Activated naive CD4-positive, alpha-beta T cell treated with anti-CD3 and anti-CD28 coated beads for 36 hours (primary cell): ENCODE measurements at regions not wholly inside any gene's neighbourhood (a gene's known extent, or its start where the extent isn't known, plus 50 kb on each side); places are given as distances from the start of the nearest gene placed in this dataset.

Experiments used
- CTCF ChIA-PET: fragments of 350-600 bp; sonication (Branson Sonifier 250); formaldehyde crosslinking; loops from one replicate; lab custom pipeline; 2021; ENCODE audit warnings: antibody characterized with exemption; lab: Charles Lee
- DNase-seq: peaks from one replicate; pipeline ENCODE4 v3.0.0-alpha.2; 2020
- H3K27ac Mint-ChIP-seq: one replicate; pipeline ENCODE4 v1.8.0; 2021; ENCODE audit warnings: mild to moderate bottlenecking, mixed read lengths
- H3K27me3 Mint-ChIP-seq: one replicate; pipeline ENCODE4 v1.8.0; 2021; ENCODE audit warnings: low read depth, mixed read lengths
- H3K36me3 Mint-ChIP-seq: one replicate; pipeline ENCODE4 v1.8.0; 2021; ENCODE audit warnings: low read depth, mixed read lengths
- H3K4me1 Mint-ChIP-seq: one replicate; pipeline ENCODE4 v1.8.0; 2021; ENCODE audit warnings: low read depth, mixed read lengths
- H3K4me3 Mint-ChIP-seq: one replicate; pipeline ENCODE4 v1.8.0; 2021; ENCODE audit warnings: mild to moderate bottlenecking, moderate library complexity, mixed read lengths
- H3K9me3 Mint-ChIP-seq: one replicate; pipeline ENCODE4 v1.8.0; 2021; ENCODE audit warnings: mixed read lengths
- intact Hi-C: fragments of 100-400 bp; cut with micrococcal nuclease; formaldehyde crosslinking; loops from one replicate; pipeline ENCODE4 v1.15.1; 2023

- H3K4me1 Mint-ChIP-seq: no peaks in the 10 kb centered on the region
- H3K27me3 Mint-ChIP-seq: no peaks in the 10 kb centered on the region
- CTCF ChIA-PET: no interaction called here
- H3K9me3 Mint-ChIP-seq: peaks cover 9% of the 10 kb centered on the region
- no peaks in the 10 kb centered on the region for H3K36me3 Mint-ChIP-seq
- DNase-seq: no peak
- intact Hi-C loops: no loop called here
- no peak overlapping the region for H3K4me3 Mint-ChIP-seq
- no peak overlapping the region for H3K27ac Mint-ChIP-seq
Observed at GRCh38 chr9:107856633-107857032, 367.1 kb upstream of the KLF4 start.

DNA sequence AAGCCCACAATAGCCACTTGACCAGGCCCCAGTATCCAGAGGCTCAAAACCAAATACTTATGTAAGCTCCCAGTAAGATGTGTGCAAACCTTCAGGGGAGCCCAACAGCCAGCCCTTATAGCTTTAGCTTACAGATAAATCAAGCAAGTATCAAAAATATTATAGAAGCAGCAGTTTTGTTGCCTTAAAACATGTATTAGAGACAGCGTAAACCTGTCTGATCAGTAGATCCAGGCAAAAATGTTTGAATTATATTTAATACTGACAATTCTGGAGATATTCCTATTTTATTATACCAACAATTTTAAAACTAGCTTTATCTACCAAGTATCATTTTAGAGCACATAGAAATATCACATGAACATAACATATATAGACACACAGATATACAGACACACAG, 365.6 kb upstream of the KLF4 start:
- intact Hi-C loops: no loop called here
- no peaks in the 10 kb centered on the region for H3K4me1 Mint-ChIP-seq
- H3K4me3 Mint-ChIP-seq: no peak overlapping the region
- H3K36me3 Mint-ChIP-seq: no peaks in the 10 kb centered on the region
- H3K27ac Mint-ChIP-seq: no peak overlapping the region
- CTCF ChIA-PET: no interaction called here
- no peak for DNase-seq
- H3K27me3 Mint-ChIP-seq: no peaks in the 10 kb centered on the region
- peaks cover 9% of the 10 kb centered on the region for H3K9me3 Mint-ChIP-seq

DNA sequence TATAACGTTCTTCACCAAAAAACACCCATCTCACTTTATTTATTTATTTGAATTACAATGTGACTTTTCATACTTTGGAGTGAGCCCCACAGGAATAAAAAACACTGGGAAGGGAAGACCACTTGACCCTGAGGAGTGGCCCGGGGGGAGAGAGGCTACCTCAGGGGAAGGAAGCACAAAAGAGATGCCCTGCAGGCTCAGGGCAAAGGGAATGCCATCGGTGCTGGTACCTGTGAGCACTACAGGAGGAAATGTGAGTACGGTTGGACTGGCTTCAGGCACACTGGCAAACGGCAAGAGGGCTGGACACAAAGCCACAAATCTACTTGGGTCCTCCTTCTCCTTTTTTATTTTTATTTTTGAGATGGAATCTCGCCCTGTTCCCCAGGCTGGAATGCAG, 363.9 kb upstream of the KLF4 start:
- H3K27ac Mint-ChIP-seq: no peak overlapping the region

DNA sequence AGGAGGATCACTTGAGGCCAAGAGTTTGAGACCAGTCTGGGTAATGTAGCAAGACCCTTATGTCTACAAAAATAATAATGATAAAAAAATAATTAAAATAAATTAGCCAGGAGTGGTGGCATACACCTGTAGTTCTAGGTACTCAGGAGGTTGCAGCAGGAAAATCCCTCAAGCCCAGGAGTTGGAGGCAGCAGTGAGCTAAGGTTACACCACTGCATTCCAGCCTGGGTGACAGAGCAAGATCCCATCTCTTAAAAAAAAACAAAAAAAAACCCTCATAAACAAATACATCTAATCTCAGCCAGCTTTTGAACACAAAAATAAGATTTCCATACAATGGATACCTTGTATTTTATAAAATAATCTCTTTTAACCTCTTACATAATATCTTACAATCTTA, 363.3 kb upstream of the KLF4 start:
- H3K27me3 Mint-ChIP-seq: no peaks in the 10 kb centered on the region
- no peaks in the 10 kb centered on the region for H3K4me1 Mint-ChIP-seq
- H3K27ac Mint-ChIP-seq: no peak overlapping the region
- DNase-seq: no peak
- H3K36me3 Mint-ChIP-seq: no peaks in the 10 kb centered on the region
- no peak overlapping the region for H3K4me3 Mint-ChIP-seq
- H3K9me3 Mint-ChIP-seq: peaks cover 7% of the 10 kb centered on the region
- intact Hi-C loops: no loop called here
- CTCF ChIA-PET: no interaction called here

More for the DNA sequence above, 363.9 kb upstream of the KLF4 start:
- Mint-ChIP-seq H3K36me3 (no peaks in the 10 kb centered on the region), H3K27me3 (no peaks in the 10 kb centered on the region), H3K4me3 (no peak overlapping the region), H3K9me3 (peaks cover 9% of the 10 kb centered on the region), H3K4me1 (no peaks in the 10 kb centered on the region)
- no peak for DNase-seq
- intact Hi-C loops: no loop called here
- CTCF ChIA-PET: no interaction called here

DNA sequence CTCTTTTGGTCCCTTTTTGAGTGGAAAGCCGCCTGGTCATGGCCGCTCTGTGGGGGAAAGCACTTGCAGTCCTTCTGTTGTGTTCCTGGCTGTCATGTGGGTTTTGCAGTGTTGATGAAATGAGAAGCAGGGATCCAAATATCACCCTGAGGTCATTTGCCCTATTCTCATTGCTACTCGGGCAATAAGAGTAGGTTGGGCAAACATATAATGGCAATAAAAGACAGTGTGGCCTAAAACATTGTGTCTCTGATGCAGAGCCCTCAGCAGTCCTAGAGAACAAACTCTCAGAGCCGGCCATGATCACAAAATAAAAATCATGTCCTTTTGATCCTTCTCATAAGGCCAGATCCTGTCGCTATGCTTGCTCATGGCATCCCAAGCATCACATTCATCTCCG, 361.1 kb upstream of the KLF4 start:
- no peak overlapping the region for H3K27ac Mint-ChIP-seq
- CTCF ChIA-PET: no interaction called here
- H3K9me3 Mint-ChIP-seq: peaks cover 8% of the 10 kb centered on the region
- no peaks in the 10 kb centered on the region for H3K4me1 Mint-ChIP-seq
- no peak overlapping the region for H3K4me3 Mint-ChIP-seq
- no peaks in the 10 kb centered on the region for H3K27me3 Mint-ChIP-seq
- intact Hi-C loops: no loop called here
- no peaks in the 10 kb centered on the region for H3K36me3 Mint-ChIP-seq
- no peak for DNase-seq

GRCh38 chr9:107847978-107848964, 358.7 kb upstream of the KLF4 start:
- Mint-ChIP-seq H3K4me3 (no peak overlapping the region), H3K4me1 (no peaks in the 10 kb centered on the region), H3K36me3 (no peaks in the 10 kb centered on the region), H3K9me3 (peaks cover 2% of the 10 kb centered on the region), H3K27ac (no peak overlapping the region), H3K27me3 (no peaks in the 10 kb centered on the region)
- DNase-seq: no peak
- CTCF ChIA-PET: no interaction called here
- intact Hi-C loops: no loop called here

DNA sequence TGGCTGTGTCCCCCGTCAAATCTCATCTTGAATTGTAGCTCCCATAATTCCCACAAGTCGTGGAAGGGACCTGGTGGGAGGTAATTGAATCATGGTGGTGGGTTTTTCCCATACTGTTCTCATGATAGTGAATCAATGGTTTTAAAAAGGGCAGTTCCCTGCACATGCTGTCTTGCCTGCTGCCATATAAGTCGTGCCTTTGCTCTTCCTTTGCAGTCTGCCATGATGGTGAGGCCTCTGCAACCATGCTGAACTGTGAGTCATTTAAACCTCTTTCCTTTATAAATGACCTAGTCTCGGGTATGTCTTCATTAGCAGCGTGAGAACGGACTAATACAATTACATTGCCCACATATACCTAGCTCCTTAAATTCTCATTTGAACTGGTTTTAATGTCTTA, 353.0 kb upstream of the KLF4 start:
- no peaks in the 10 kb centered on the region for H3K4me1 Mint-ChIP-seq
- H3K9me3 Mint-ChIP-seq: peaks cover 5% of the 10 kb centered on the region
- no peak overlapping the region for H3K27ac Mint-ChIP-seq
- CTCF ChIA-PET: no interaction called here
- intact Hi-C loops: no loop called here
- H3K4me3 Mint-ChIP-seq: no peak overlapping the region
- no peaks in the 10 kb centered on the region for H3K36me3 Mint-ChIP-seq
- no peaks in the 10 kb centered on the region for H3K27me3 Mint-ChIP-seq
- DNase-seq: no peak

DNA sequence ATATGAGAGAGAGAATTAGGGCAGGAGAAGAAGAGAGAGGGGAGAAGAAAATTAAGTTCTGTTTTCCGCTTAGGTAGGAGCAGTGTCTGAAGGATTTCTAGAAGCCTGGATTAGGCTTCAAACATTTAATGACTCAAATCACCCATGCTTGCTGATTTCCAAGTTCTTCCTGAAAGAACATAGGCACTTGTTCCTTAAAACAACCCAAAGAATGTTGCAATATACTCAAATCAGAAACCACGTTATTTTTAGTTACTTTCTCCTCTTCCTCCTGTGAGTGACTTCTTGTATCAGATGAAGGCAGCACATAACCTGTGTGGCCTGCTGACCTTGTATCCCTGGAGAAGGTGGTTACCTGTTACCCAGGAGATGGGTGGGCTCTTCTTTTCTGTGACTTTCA, 351.5 kb upstream of the KLF4 start:
- intact Hi-C loops: no loop called here
- CTCF ChIA-PET: no interaction called here
- no peak overlapping the region for H3K4me3 Mint-ChIP-seq
- no peak for DNase-seq
- no peak overlapping the region for H3K27ac Mint-ChIP-seq
- H3K27me3 Mint-ChIP-seq: no peaks in the 10 kb centered on the region
- peaks cover 5% of the 10 kb centered on the region for H3K9me3 Mint-ChIP-seq
- no peaks in the 10 kb centered on the region for H3K4me1 Mint-ChIP-seq
- H3K36me3 Mint-ChIP-seq: no peaks in the 10 kb centered on the region

GRCh38 chr9:107839371-107839770, 349.8 kb upstream of the KLF4 start:
- Mint-ChIP-seq H3K36me3 (no peaks in the 10 kb centered on the region), H3K4me3 (no peak overlapping the region), H3K27ac (no peak overlapping the region), H3K27me3 (no peaks in the 10 kb centered on the region), H3K4me1 (no peaks in the 10 kb centered on the region), H3K9me3 (peaks cover 3% of the 10 kb centered on the region)
- CTCF ChIA-PET: no interaction called here
- no peak for DNase-seq
- intact Hi-C loops: no loop called here

DNA sequence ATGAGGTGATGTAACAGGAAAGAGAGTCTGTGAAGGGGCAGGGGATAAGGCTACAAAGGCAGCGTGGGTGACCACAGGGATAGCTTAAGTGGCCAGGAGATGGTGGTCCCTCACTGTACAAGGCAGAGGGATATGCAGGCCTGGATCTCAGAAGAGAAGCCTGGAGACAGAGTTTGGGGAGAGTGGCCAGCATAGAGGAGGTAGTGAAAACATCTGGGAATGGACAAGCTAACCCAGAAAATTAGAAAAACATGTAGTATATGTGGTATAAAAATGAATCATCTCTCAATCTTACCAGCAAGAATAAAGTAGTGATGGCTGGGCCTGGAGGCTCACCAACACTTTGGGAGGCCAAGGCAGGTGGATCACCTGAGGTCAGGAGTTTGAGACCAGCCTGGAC, 349.2 kb upstream of the KLF4 start:
- no peak for DNase-seq
- no peak overlapping the region for H3K4me3 Mint-ChIP-seq

DNA sequence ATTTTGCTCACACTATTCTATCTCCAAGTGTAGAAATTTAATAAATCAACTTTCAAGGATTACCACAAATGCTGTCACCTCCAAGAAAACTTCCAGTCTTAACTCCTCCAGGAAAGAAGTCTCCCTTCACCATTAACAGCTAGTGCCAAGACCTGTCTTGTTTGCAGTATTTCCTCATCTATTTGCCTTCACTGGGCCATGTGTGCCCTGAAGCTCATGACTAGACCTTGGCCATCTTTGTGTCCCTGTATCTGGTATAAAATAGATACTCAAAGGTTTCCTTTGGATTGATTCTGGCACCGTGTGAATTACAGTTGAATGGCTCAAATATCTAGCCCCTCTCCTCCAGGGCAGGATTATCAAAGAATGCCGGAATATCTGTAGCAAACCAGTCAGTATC, 346.7 kb upstream of the KLF4 start:
- Mint-ChIP-seq H3K27me3 (no peaks in the 10 kb centered on the region), H3K4me3 (no peak overlapping the region), H3K27ac (no peak overlapping the region), H3K9me3 (peaks cover 3% of the 10 kb centered on the region), H3K36me3 (no peaks in the 10 kb centered on the region), H3K4me1 (no peaks in the 10 kb centered on the region)
- intact Hi-C loops: no loop called here
- DNase-seq: no peak
- CTCF ChIA-PET: no interaction called here

More for the DNA sequence above, 349.2 kb upstream of the KLF4 start:
- H3K36me3 Mint-ChIP-seq: no peaks in the 10 kb centered on the region
- no peaks in the 10 kb centered on the region for H3K27me3 Mint-ChIP-seq
- CTCF ChIA-PET: no interaction called here
- no peak overlapping the region for H3K27ac Mint-ChIP-seq
- H3K4me1 Mint-ChIP-seq: no peaks in the 10 kb centered on the region
- intact Hi-C loops: no loop called here
- peaks cover 3% of the 10 kb centered on the region for H3K9me3 Mint-ChIP-seq

GRCh38 chr9:107833295-107833694, 343.7 kb upstream of the KLF4 start:
- H3K4me3 Mint-ChIP-seq: no peak overlapping the region

GRCh38 chr9:107832871-107833270, 343.3 kb upstream of the KLF4 start:
- CTCF ChIA-PET: no interaction called here
- intact Hi-C loops: no loop called here
- Mint-ChIP-seq H3K27me3 (no peaks in the 10 kb centered on the region), H3K36me3 (no peaks in the 10 kb centered on the region), H3K27ac (no peak overlapping the region), H3K4me1 (no peaks in the 10 kb centered on the region), H3K9me3 (peaks cover 16% of the 10 kb centered on the region), H3K4me3 (no peak overlapping the region)
- no peak for DNase-seq

More at GRCh38 chr9:107833295-107833694, 343.7 kb upstream of the KLF4 start:
- Mint-ChIP-seq H3K4me1 (no peaks in the 10 kb centered on the region), H3K36me3 (no peaks in the 10 kb centered on the region), H3K27ac (no peak overlapping the region), H3K9me3 (peaks cover 16% of the 10 kb centered on the region), H3K27me3 (no peaks in the 10 kb centered on the region)
- DNase-seq: no peak
- intact Hi-C loops: no loop called here
- CTCF ChIA-PET: no interaction called here
